Testis (tissue), 2 donors: ENCODE measurements at regions not wholly inside any gene's neighbourhood (a gene's known extent, or its start where the extent isn't known, plus 50 kb on each side); places are given as distances from the start of the nearest gene placed in this dataset.

Source experiments
- DNase-seq: peaks from one replicate; pipeline ENCODE4 v3.0.0-alpha.2; 2019
- H3K27ac ChIP-seq, 2 donors: fragments of 200-600 bp; sonication (generic); one replicate each; pipeline ENCODE4 v1.5.1; 2019
- H3K27me3 ChIP-seq: fragments of 200-600 bp; sonication (generic); one replicate; pipeline ENCODE4 v1.5.1; 2019
- H3K36me3 ChIP-seq: fragments of 200-600 bp; sonication (generic); one replicate; pipeline ENCODE4 v1.5.1; 2017; ENCODE audit warnings: low read depth; ENCODE audit errors: missing control alignments
- H3K4me1 ChIP-seq: fragments of 200-600 bp; sonication (generic); one replicate; pipeline ENCODE4 v1.5.1; 2019
- H3K4me3 ChIP-seq, 2 donors: fragments of 200-600 bp; sonication (generic); one replicate each; pipeline ENCODE4 v1.5.1; 2017 to 2019
- H3K9me3 ChIP-seq: fragments of 200-600 bp; sonication (generic); one replicate; pipeline ENCODE4 v1.5.1; 2017
- POLR2A ChIP-seq: fragments of 450-650 bp; IDR thresholded peaks from one replicate; pipeline ENCODE4 v1.6.1; 2017; ENCODE audit warnings: antibody characterized with exemption, mild to moderate bottlenecking, moderate library complexity
- WGBS, 2 donors: methylation state at CpG; one replicate each; pipeline ENCODE4 v1.1.5; 2018; 5-methylcytosine and 5-hydroxymethylcytosine counted together
- intact Hi-C: fragments of 100-400 bp; cut with DNase I; formaldehyde crosslinking; loops from one replicate; pipeline ENCODE4 v1.15.1; 2023; ENCODE audit warnings: low total_unique reads
- TF ChIP-seq, protein P1 (sequence below), 3 experiments: fragments of 450-650 bp in 2 of 3; fragments of 200-600 bp in 1 of 3; sonication (generic) in 1 of 3; IDR thresholded peaks; one replicate each; pipeline ENCODE4 v1.5.1; 2016 to 2019; ENCODE audit warnings: antibody characterized with exemption in 3 of 3, mild to moderate bottlenecking in 2 of 3, moderate library complexity in 1 of 3

DNA sequence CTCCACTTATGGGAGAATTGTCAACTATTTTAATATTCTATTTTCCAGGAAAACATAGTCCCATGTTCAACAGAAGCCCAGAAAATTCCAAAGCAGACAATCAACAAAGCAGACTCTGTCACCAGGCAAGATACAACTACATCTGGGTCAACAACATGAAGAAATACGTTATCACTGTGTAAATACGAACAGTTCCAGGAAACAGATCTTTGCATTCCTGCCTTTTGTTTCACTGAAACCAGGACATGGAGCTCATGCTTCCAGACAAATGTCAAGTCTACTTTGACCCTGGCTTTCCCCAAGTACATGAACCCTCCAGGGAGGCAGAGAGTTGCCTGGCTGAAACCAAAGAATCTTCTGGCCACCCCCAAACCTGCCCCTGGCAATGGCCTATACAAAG, 106.7 kb downstream of the SETD4 start:
- H3K4me1 ChIP-seq = peaks cover 4% of the 10 kb centered on the region
- 30 to 39% methylated on average over 2 of the region's 2 CpGs for WGBS, 2 donors
- no peaks in the 10 kb centered on the region for H3K9me3 ChIP-seq
- no peak for DNase-seq
- no peak for TF ChIP-seq POLR2A
- TF ChIP-seq, protein P1, sequence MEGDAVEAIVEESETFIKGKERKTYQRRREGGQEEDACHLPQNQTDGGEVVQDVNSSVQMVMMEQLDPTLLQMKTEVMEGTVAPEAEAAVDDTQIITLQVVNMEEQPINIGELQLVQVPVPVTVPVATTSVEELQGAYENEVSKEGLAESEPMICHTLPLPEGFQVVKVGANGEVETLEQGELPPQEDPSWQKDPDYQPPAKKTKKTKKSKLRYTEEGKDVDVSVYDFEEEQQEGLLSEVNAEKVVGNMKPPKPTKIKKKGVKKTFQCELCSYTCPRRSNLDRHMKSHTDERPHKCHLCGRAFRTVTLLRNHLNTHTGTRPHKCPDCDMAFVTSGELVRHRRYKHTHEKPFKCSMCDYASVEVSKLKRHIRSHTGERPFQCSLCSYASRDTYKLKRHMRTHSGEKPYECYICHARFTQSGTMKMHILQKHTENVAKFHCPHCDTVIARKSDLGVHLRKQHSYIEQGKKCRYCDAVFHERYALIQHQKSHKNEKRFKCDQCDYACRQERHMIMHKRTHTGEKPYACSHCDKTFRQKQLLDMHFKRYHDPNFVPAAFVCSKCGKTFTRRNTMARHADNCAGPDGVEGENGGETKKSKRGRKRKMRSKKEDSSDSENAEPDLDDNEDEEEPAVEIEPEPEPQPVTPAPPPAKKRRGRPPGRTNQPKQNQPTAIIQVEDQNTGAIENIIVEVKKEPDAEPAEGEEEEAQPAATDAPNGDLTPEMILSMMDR (IDR thresholded peaks at IDR 0.05) = no peak
- no peak overlapping the region for H3K4me3 ChIP-seq
- H3K27ac ChIP-seq = no peak overlapping the region
- no peaks in the 10 kb centered on the region for H3K27me3 ChIP-seq
- no peaks in the 10 kb centered on the region for H3K36me3 ChIP-seq
- intact Hi-C loops = no loop called here

GRCh38 chr21:35952651-35953340, 107.5 kb downstream of the SETD4 start:
- H3K27ac ChIP-seq = no peak overlapping the region
- no peaks in the 10 kb centered on the region for H3K9me3 ChIP-seq
- WGBS, 2 donors = 85 to 95% methylated on average over 2 of the region's 2 CpGs
- no peak for DNase-seq
- intact Hi-C loops = no loop called here
- no peak overlapping the region for H3K4me3 ChIP-seq
- H3K27me3 ChIP-seq = no peaks in the 10 kb centered on the region
- H3K4me1 ChIP-seq = peaks cover 4% of the 10 kb centered on the region
- no peaks in the 10 kb centered on the region for H3K36me3 ChIP-seq
- TF ChIP-seq POLR2A = no peak
- TF ChIP-seq, protein P1 (IDR thresholded peaks at IDR 0.05) = no peak

DNA sequence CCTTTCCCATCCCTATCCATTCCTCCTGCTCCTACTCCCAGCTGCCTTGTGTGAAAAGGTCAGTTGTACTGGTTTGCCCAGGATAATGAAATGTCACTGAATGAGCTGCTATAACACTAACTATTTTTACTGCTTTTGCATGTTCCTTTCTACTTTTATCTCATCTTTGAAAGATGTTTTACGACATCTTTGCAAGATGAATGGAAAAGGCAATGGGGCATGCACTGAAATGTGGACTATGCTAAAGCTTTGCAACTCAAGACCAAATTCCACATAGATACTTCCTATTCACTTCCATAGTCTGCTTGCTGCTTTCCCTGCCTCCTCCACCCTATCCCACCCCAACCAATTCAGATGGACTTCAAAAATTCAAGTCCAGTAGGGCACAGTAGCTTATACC, 111.3 kb downstream of the SETD4 start:
- Histone ChIP-seq H3K27me3 (no peaks in the 10 kb centered on the region), H3K9me3 (no peaks in the 10 kb centered on the region), H3K36me3 (no peaks in the 10 kb centered on the region), H3K4me1 (peaks cover 4% of the 10 kb centered on the region), H3K4me3 (no peak overlapping the region), H3K27ac (no peak overlapping the region)
- TF ChIP-seq POLR2A = no peak
- TF ChIP-seq, protein P1 (IDR thresholded peaks at IDR 0.05) = no peak
- 76 to 84% methylated on average over 1 of the region's 1 CpG for WGBS, 2 donors
- intact Hi-C loops = no loop called here
- no peak for DNase-seq

DNA sequence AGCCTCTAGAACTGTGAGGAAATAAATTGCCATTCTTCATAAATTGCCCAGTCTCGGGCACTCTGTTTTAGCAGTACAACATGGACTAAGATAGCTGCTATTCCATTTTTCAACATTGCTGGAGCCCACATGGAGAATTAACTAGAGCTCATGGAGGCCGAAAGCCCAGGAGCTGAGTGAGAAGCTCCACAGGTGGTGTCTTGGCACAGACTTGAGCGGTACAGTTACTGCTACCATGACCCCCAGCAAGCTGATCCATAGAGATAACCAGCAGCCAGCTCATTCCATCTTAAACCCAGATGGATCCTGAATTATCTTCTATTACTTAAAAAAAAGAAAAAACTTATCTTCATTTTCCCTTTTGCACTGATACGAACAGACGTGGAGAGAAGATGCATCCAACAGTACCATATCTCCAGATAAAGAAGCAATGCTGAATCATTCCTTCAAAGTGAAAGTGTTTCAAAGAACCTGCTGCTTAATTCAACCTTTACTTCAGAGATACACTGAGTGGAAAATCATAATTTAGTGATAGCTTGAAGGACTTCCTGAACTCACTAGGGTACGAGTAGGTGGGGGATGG, 115.1 kb downstream of the SETD4 start:
- H3K9me3 ChIP-seq = no peaks in the 10 kb centered on the region
- no peaks in the 10 kb centered on the region for H3K27me3 ChIP-seq
- intact Hi-C loops = no loop called here
- H3K4me3 ChIP-seq = no peak overlapping the region
- no peaks in the 10 kb centered on the region for H3K36me3 ChIP-seq
- no peak overlapping the region for H3K27ac ChIP-seq
- TF ChIP-seq, protein P1 (IDR thresholded peaks at IDR 0.05) = no peak
- no peak for TF ChIP-seq POLR2A
- DNase-seq = no peak
- WGBS, 2 donors = 65 to 71% methylated on average over 6 of the region's 6 CpGs
- H3K4me1 ChIP-seq = no peaks in the 10 kb centered on the region

- H3K9me3 ChIP-seq = no peaks in the 10 kb centered on the region
- H3K36me3 ChIP-seq = no peaks in the 10 kb centered on the region
- H3K4me3 ChIP-seq = no peak overlapping the region
- WGBS, 2 donors = 88 to 90% methylated on average over 3 of the region's 3 CpGs
- intact Hi-C loops = no loop called here
- H3K27me3 ChIP-seq = no peaks in the 10 kb centered on the region
- no peak for TF ChIP-seq POLR2A
- TF ChIP-seq, protein P1 (IDR thresholded peaks at IDR 0.05) = no peak
- H3K4me1 ChIP-seq = no peaks in the 10 kb centered on the region
- H3K27ac ChIP-seq = no peak overlapping the region
- no peak for DNase-seq
Observed at GRCh38 chr21:35943752-35944151, 116.6 kb downstream of the SETD4 start.
